Frontal cortex (tissue), 3 donors: ENCODE measurements at regions not wholly inside any gene's neighbourhood (a gene's known extent, or its start where the extent isn't known, plus 50 kb on each side); places are given as distances from the start of the nearest gene placed in this dataset.

Source experiments
- DNase-seq, 2 donors: peaks; one replicate each; pipeline ENCODE4 v3.0.0; 2012; ENCODE audit warnings: low spot score in 2 of 2
- FAIRE-seq: peaks from 2 replicates; lab custom pipeline; 2012; peaks lifted over from hg19 to GRCh38; lab: Jason Lieb, UNC
- donor health status: control.
- donor health status: control.
- donor health status: control.

GRCh38 chr12:3977621-3978020 lies 104.4 kb upstream of the PARP11 start:
- DNase-seq (no peak), FAIRE-seq (no peak)

- DNase-seq (no peak), FAIRE-seq (no peak)
Observed at GRCh38 chr12:3976351-3976938, 103.2 kb upstream of the PARP11 start.

- no peak for DNase-seq
- FAIRE-seq: no peak
Observed at GRCh38 chr12:3975652-3976051, 102.5 kb upstream of the PARP11 start.

- DNase-seq (no peak), FAIRE-seq (no peak)
Observed at GRCh38 chr12:3974883-3975282, 101.7 kb upstream of the PARP11 start.

- DNase-seq (no peak), FAIRE-seq (no peak)
Observed at GRCh38 chr12:3973973-3974644, 100.9 kb upstream of the PARP11 start.

- no peak for FAIRE-seq
- DNase-seq: no peak
Observed at GRCh38 chr12:3973269-3973884, 100.2 kb upstream of the PARP11 start.

GRCh38 chr12:3972576-3972975 lies 99.4 kb upstream of the PARP11 start:
- no peak for FAIRE-seq

GRCh38 chr12:3968523-3968922 lies 95.3 kb upstream of the PARP11 start:
- FAIRE-seq: no peak

More at GRCh38 chr12:3972576-3972975, 99.4 kb upstream of the PARP11 start:
- DNase-seq: no peak

GRCh38 chr12:3967556-3968160 lies 94.5 kb upstream of the PARP11 start:
- no peak for FAIRE-seq
- DNase-seq: no peak

More at GRCh38 chr12:3968523-3968922, 95.3 kb upstream of the PARP11 start:
- no peak for DNase-seq

- no peak for FAIRE-seq
- no peak for DNase-seq
Observed at GRCh38 chr12:3966376-3966775, 93.2 kb upstream of the PARP11 start.

GRCh38 chr12:3965046-3965445 lies 91.8 kb upstream of the PARP11 start:
- no peak for FAIRE-seq
- no peak for DNase-seq

- FAIRE-seq (no peak), DNase-seq (no peak)
Observed at GRCh38 chr12:3964439-3964838, 91.2 kb upstream of the PARP11 start.

GRCh38 chr12:3962631-3963483 lies 89.7 kb upstream of the PARP11 start:
- DNase-seq (no peak), FAIRE-seq (no peak)

GRCh38 chr12:3961591-3961990 lies 88.4 kb upstream of the PARP11 start:
- DNase-seq: no peak

GRCh38 chr12:3959799-3960560 lies 86.8 kb upstream of the PARP11 start:
- DNase-seq: no peak
- no peak for FAIRE-seq

More at GRCh38 chr12:3961591-3961990, 88.4 kb upstream of the PARP11 start:
- FAIRE-seq: no peak

- FAIRE-seq (no peak), DNase-seq (no peak)
Observed at GRCh38 chr12:3958534-3958933, 85.3 kb upstream of the PARP11 start.

GRCh38 chr12:3951380-3952135 lies 78.4 kb upstream of the PARP11 start:
- DNase-seq (no peak), FAIRE-seq (no peak)

GRCh38 chr12:3950714-3951320 lies 77.6 kb upstream of the PARP11 start:
- no peak for DNase-seq
- no peak for FAIRE-seq
